ENCODE measurements at regions not wholly inside any gene's neighbourhood (a gene's known extent, or its start where the extent isn't known, plus 50 kb on each side); places are given as distances from the start of the nearest gene placed in this dataset.

GRCh38 chr15:47158573-47158972, 558.7 kb upstream of the SEMA6D start:
- Histone ChIP-seq H3K9me3 (ENCODE audit: low read depth) (no peaks in the 10 kb centered on the region), H3K4me1 (ENCODE audit: low read depth) (no peaks in the 10 kb centered on the region), H3K27me3 (no peaks in the 10 kb centered on the region), H3K36me3 (no peaks in the 10 kb centered on the region), H3K4me3 (no peak overlapping the region), H3K27ac (no peak overlapping the region)
- DNase-seq (ENCODE audit: low read depth in 1 of 2, low spot score in 1 of 2): no peak
- no peak for TF ChIP-seq CTCF (IDR thresholded peaks at IDR 0.05; ENCODE audit: low read depth, low read length)

GRCh38 chr15:47177177-47177576, 540.1 kb upstream of the SEMA6D start:
- H3K4me1 ChIP-seq (ENCODE audit: low read depth): no peaks in the 10 kb centered on the region
- H3K27ac ChIP-seq: no peak overlapping the region
- no peaks in the 10 kb centered on the region for H3K36me3 ChIP-seq
- TF ChIP-seq CTCF (IDR thresholded peaks at IDR 0.05; ENCODE audit: low read depth, low read length): no peak
- H3K4me3 ChIP-seq: no peak overlapping the region
- no peak for DNase-seq (ENCODE audit: low read depth in 1 of 2, low spot score in 1 of 2)
- H3K27me3 ChIP-seq: peaks cover 21% of the 10 kb centered on the region
- H3K9me3 ChIP-seq (ENCODE audit: low read depth): no peaks in the 10 kb centered on the region

GRCh38 chr15:47179988-47180387, 537.3 kb upstream of the SEMA6D start:
- Histone ChIP-seq H3K27ac (no peak overlapping the region), H3K9me3 (ENCODE audit: low read depth) (no peaks in the 10 kb centered on the region), H3K36me3 (no peaks in the 10 kb centered on the region), H3K4me3 (no peak overlapping the region), H3K27me3 (peaks cover 49% of the 10 kb centered on the region), H3K4me1 (ENCODE audit: low read depth) (no peaks in the 10 kb centered on the region)
- TF ChIP-seq CTCF (IDR thresholded peaks at IDR 0.05; ENCODE audit: low read depth, low read length): no peak
- no peak for DNase-seq (ENCODE audit: low read depth in 1 of 2, low spot score in 1 of 2)

- H3K4me1 ChIP-seq (ENCODE audit: low read depth): no peaks in the 10 kb centered on the region
- peaks cover 77% of the 10 kb centered on the region for H3K27me3 ChIP-seq
- H3K4me3 ChIP-seq: no peak overlapping the region
- H3K9me3 ChIP-seq (ENCODE audit: low read depth): no peaks in the 10 kb centered on the region
- DNase-seq (ENCODE audit: low read depth in 1 of 2, low spot score in 1 of 2): no peak
- no peaks in the 10 kb centered on the region for H3K36me3 ChIP-seq
- H3K27ac ChIP-seq: no peak overlapping the region
- no peak for TF ChIP-seq CTCF (IDR thresholded peaks at IDR 0.05; ENCODE audit: low read depth, low read length)
These were observed 534.5 kb upstream of the SEMA6D start for GRCh38 chr15:47182818-47183217.

- H3K36me3 ChIP-seq: no peaks in the 10 kb centered on the region
- peak overlapping the region; percentile 68 for H3K4me3 ChIP-seq
- no peaks in the 10 kb centered on the region for H3K4me1 ChIP-seq (ENCODE audit: low read depth)
- H3K9me3 ChIP-seq (ENCODE audit: low read depth): no peaks in the 10 kb centered on the region
- peak; percentile 13 to 67 for DNase-seq (ENCODE audit: low read depth in 1 of 2, low spot score in 1 of 2)
- TF ChIP-seq CTCF (IDR thresholded peaks at IDR 0.05; ENCODE audit: low read depth, low read length): no peak
- no peak overlapping the region for H3K27ac ChIP-seq
- H3K27me3 ChIP-seq: peaks cover 80% of the 10 kb centered on the region
These were observed 533.0 kb upstream of the SEMA6D start for GRCh38 chr15:47184003-47184907.
